Loucy (cell line): ENCODE measurements at regions not wholly inside any gene's neighbourhood (a gene's known extent, or its start where the extent isn't known, plus 50 kb on each side); places are given as distances from the start of the nearest gene placed in this dataset.

Experiments
- H2AFZ ChIP-seq: fragments of 200-600 bp; sonication (generic); 2 replicates; pipeline ENCODE4 v1.6.0; 2016; ENCODE audit warnings: antibody characterized with exemption, mild to moderate bottlenecking, low read length, moderate library complexity
- H3F3A ChIP-seq: fragments of 200-600 bp; 2 replicates; pipeline ENCODE4 v1.6.0; 2016; ENCODE audit warnings: antibody characterized with exemption, low read depth, mild to moderate bottlenecking
- H3K27me3 ChIP-seq: fragments of 200-600 bp; sonication (generic); 2 replicates; pipeline ENCODE4 v1.6.1; 2014; ENCODE audit warnings: low read length, mild to moderate bottlenecking; ENCODE audit not compliant: insufficient read depth, poor library complexity, severe bottlenecking
- H3K36me3 ChIP-seq: fragments of 200-600 bp; sonication (generic); 2 replicates; pipeline ENCODE4 v1.6.1; 2016; ENCODE audit warnings: low read length; ENCODE audit not compliant: insufficient read depth
- H3K4me1 ChIP-seq: fragments of 200-600 bp; sonication (generic); 2 replicates; pipeline ENCODE4 v1.5.1; 2014; ENCODE audit warnings: low read length, mild to moderate bottlenecking; ENCODE audit not compliant: insufficient read depth, poor library complexity, severe bottlenecking
- H3K4me2 ChIP-seq: fragments of 200-600 bp; sonication (generic); 2 replicates; pipeline ENCODE4 v1.6.0; 2014; ENCODE audit warnings: antibody characterized with exemption, low read length, low read depth, mild to moderate bottlenecking; ENCODE audit not compliant: poor library complexity, severe bottlenecking
- H3K4me3 ChIP-seq: fragments of 200-600 bp; sonication (generic); 2 replicates; pipeline ENCODE4 v1.5.1; 2014; ENCODE audit warnings: low read length, mild to moderate bottlenecking, mixed read lengths; ENCODE audit not compliant: poor library complexity, severe bottlenecking
- H3K79me2 ChIP-seq: fragments of 200-600 bp; sonication (generic); 2 replicates; pipeline ENCODE4 v1.6.1; 2014; ENCODE audit warnings: low read length; ENCODE audit not compliant: insufficient read depth
- H3K9ac ChIP-seq: fragments of 200-600 bp; sonication (generic); 2 replicates; pipeline ENCODE4 v1.6.0; 2014; ENCODE audit warnings: mild to moderate bottlenecking, low read depth, low read length, moderate library complexity; ENCODE audit not compliant: poor library complexity, severe bottlenecking
- H3K9me2 ChIP-seq: fragments of 200-600 bp; sonication (generic); replicated peaks from 2 replicates; pipeline ENCODE4 v1.6.1; 2016; ENCODE audit warnings: low read depth, low read length, mixed read lengths
- H3K9me3 ChIP-seq: fragments of 200-600 bp; sonication (generic); 2 replicates; pipeline ENCODE4 v1.6.1; 2014; ENCODE audit warnings: mild to moderate bottlenecking, antibody characterized with exemption, low read length, low read depth; ENCODE audit not compliant: insufficient read depth
- H4K20me1 ChIP-seq: fragments of 200-600 bp; sonication (generic); 2 replicates; pipeline ENCODE4 v1.6.0; 2014; ENCODE audit warnings: antibody characterized with exemption, low read length, mild to moderate bottlenecking; ENCODE audit not compliant: insufficient read depth, poor library complexity, severe bottlenecking
- CTCF ChIP-seq: fragments of 200-600 bp; sonication (generic); conservative IDR thresholded peaks from 2 replicates; pipeline ENCODE4 v1.5.1; 2014; ENCODE audit warnings: mild to moderate bottlenecking, antibody characterized with exemption, low read length
- EZH2phosphoT487 ChIP-seq: fragments of 200-600 bp; IDR thresholded peaks from 2 replicates; pipeline ENCODE4 v1.6.1; 2018; ENCODE audit warnings: antibody characterized with exemption, mild to moderate bottlenecking, moderate library complexity, borderline replicate concordance

GRCh38 chr2:143824791-143825190 is 695.1 kb downstream of the ZEB2 start:
- Histone ChIP-seq H3K79me2 (no peaks in the 10 kb centered on the region), H3K9me3 (no peaks in the 10 kb centered on the region), H3K4me3 (no peak overlapping the region), H3K27me3 (no peaks in the 10 kb centered on the region), H3K9me2 (no peaks in the 10 kb centered on the region), H2AFZ (no peak overlapping the region), H3F3A (no peaks in the 10 kb centered on the region), H3K4me1 (no peaks in the 10 kb centered on the region), H3K4me2 (no peak overlapping the region), H3K9ac (no peak overlapping the region), H3K36me3 (no peaks in the 10 kb centered on the region), H4K20me1 (no peaks in the 10 kb centered on the region)
- TF ChIP-seq CTCF (no peak), EZH2phosphoT487 (no peak)

GRCh38 chr2:143823876-143824275 is 694.7 kb downstream of the ARHGAP15 start:
- Histone ChIP-seq H3K27me3 (no peaks in the 10 kb centered on the region), H4K20me1 (no peaks in the 10 kb centered on the region), H3K9ac (no peak overlapping the region), H3K9me3 (no peaks in the 10 kb centered on the region), H3K4me3 (no peak overlapping the region), H3K4me1 (no peaks in the 10 kb centered on the region), H3K36me3 (no peaks in the 10 kb centered on the region), H3K79me2 (no peaks in the 10 kb centered on the region), H2AFZ (no peak overlapping the region), H3K4me2 (no peak overlapping the region), H3F3A (no peaks in the 10 kb centered on the region), H3K9me2 (no peaks in the 10 kb centered on the region)
- TF ChIP-seq CTCF (no peak), EZH2phosphoT487 (no peak)

GRCh38 chr2:143823296-143823695 is 694.1 kb downstream of the ARHGAP15 start:
- Histone ChIP-seq H3K27me3 (no peaks in the 10 kb centered on the region), H3K36me3 (no peaks in the 10 kb centered on the region), H3K9me2 (no peaks in the 10 kb centered on the region), H3K4me3 (no peak overlapping the region), H3K9me3 (no peaks in the 10 kb centered on the region), H3F3A (no peaks in the 10 kb centered on the region), H2AFZ (no peak overlapping the region), H3K4me2 (no peak overlapping the region), H4K20me1 (no peaks in the 10 kb centered on the region), H3K9ac (no peak overlapping the region), H3K4me1 (no peaks in the 10 kb centered on the region), H3K79me2 (no peaks in the 10 kb centered on the region)
- TF ChIP-seq CTCF, result no peak
- TF ChIP-seq EZH2phosphoT487, result no peak
